WTC11 (cell line): ENCODE measurements at regions not wholly inside any gene's neighbourhood (a gene's known extent, or its start where the extent isn't known, plus 50 kb on each side); places are given as distances from the start of the nearest gene placed in this dataset.
"Not testable (repeated sequence)": the region's sequence is repeated elsewhere in the genome, so short reads cannot be mapped to it uniquely, and the experiment has no call there.

Experiments used
- ATAC-seq: fragments of 200-7000 bp; cut with Tn5 transposase; 2 replicates; pipeline ENCODE4 v1.10.0; 2021; ENCODE audit warnings: mild to moderate bottlenecking, moderate library complexity
- CTCF ChIA-PET: fragments of 300-600 bp; sonication (Branson Sonifier 250); formaldehyde crosslinking; loops from one replicate; lab custom pipeline; 2021; ENCODE audit warnings: antibody characterized with exemption; lab: Charles Lee
- POLR2A ChIA-PET: fragments of 350-600 bp; sonication (Branson Sonifier 250); formaldehyde crosslinking; loops from one replicate; lab custom pipeline; 2021; ENCODE audit warnings: antibody characterized with exemption; lab: Charles Lee
- DNase-seq: peaks from one replicate; pipeline ENCODE4 v3.0.0; 2021; ENCODE audit warnings: low spot score
- H3K27ac Mint-ChIP-seq: 2 replicates; pipeline ENCODE4 v1.8.0; 2021; ENCODE audit warnings: mixed read lengths
- H3K27me3 Mint-ChIP-seq: 2 replicates; pipeline ENCODE4 v1.8.0; 2021; ENCODE audit warnings: low read depth, mild to moderate bottlenecking, moderate library complexity, mixed read lengths
- H3K36me3 Mint-ChIP-seq: 2 replicates; pipeline ENCODE4 v1.8.0; 2021; ENCODE audit warnings: mixed read lengths
- H3K4me1 Mint-ChIP-seq: 2 replicates; pipeline ENCODE4 v1.8.0; 2022; ENCODE audit warnings: mixed read lengths
- H3K4me3 Mint-ChIP-seq: 2 replicates; pipeline ENCODE4 v1.8.0; 2021; ENCODE audit warnings: mild to moderate bottlenecking, moderate library complexity, mixed read lengths
- H3K9me3 Mint-ChIP-seq: 2 replicates; pipeline ENCODE4 v1.8.0; 2021; ENCODE audit warnings: mixed read lengths
- CDX4 ChIP-seq: fragments of 250-450 bp; sonication (Bioruptor Pico); IDR thresholded peaks from 2 replicates; pipeline ENCODE4 v1.9.0; 2021; ENCODE audit warnings: moderate library complexity, mild to moderate bottlenecking, inconsistent platforms, borderline replicate concordance
- CTCF ChIP-seq: fragments of 200-600 bp; IDR thresholded peaks from 2 replicates; pipeline ENCODE4 v1.8.0; 2022; ENCODE audit warnings: antibody characterized with exemption
- FOXK1 ChIP-seq: sonication (generic); formaldehyde crosslinking; IDR thresholded peaks from 2 replicates; pipeline ENCODE4 v1.8.0; 2022; ENCODE audit warnings: mild to moderate bottlenecking, moderate library complexity, missing genetic modification reagents
- FOXP1 ChIP-seq: sonication (generic); formaldehyde crosslinking; IDR thresholded peaks from 2 replicates; pipeline ENCODE4 v1.8.0; 2022; ENCODE audit warnings: missing genetic modification reagents, mild to moderate bottlenecking, moderate library complexity, borderline replicate concordance
- FOXP4 ChIP-seq: sonication (generic); formaldehyde crosslinking; IDR thresholded peaks from 2 replicates; pipeline ENCODE4 v1.8.0; 2022; ENCODE audit warnings: mild to moderate bottlenecking, missing genetic modification reagents
- GTF2I ChIP-seq: fragments of 250-450 bp; sonication (Bioruptor Pico); conservative IDR thresholded peaks from 2 replicates; pipeline ENCODE4 v1.4.0; 2021; ENCODE audit warnings: mild to moderate bottlenecking
- MYBL2 ChIP-seq: sonication (generic); formaldehyde crosslinking; IDR thresholded peaks from 2 replicates; pipeline ENCODE4 v1.8.1; 2023; ENCODE audit warnings: mild to moderate bottlenecking, moderate library complexity, missing genetic modification reagents
- NFATC4 ChIP-seq: fragments of 250-450 bp; sonication (Bioruptor Pico); IDR thresholded peaks from 2 replicates; pipeline ENCODE4 v1.9.0; 2021; ENCODE audit warnings: mild to moderate bottlenecking
- NR2C2 ChIP-seq: sonication (generic); formaldehyde crosslinking; IDR thresholded peaks from 2 replicates; pipeline ENCODE4 v1.8.0; 2022; ENCODE audit warnings: mild to moderate bottlenecking, missing genetic modification reagents
- PRRX2 ChIP-seq: fragments of 250-450 bp; sonication (Bioruptor Pico); IDR thresholded peaks from 2 replicates; pipeline ENCODE4 v1.8.0; 2021; ENCODE audit warnings: mild to moderate bottlenecking
- SMAD3 ChIP-seq: sonication (generic); formaldehyde crosslinking; IDR thresholded peaks from 2 replicates; pipeline ENCODE4 v1.8.0; 2022; ENCODE audit warnings: missing genetic modification reagents, mild to moderate bottlenecking, borderline replicate concordance
- SOX15 ChIP-seq: fragments of 250-450 bp; sonication (Bioruptor Pico); IDR thresholded peaks from 2 replicates; pipeline ENCODE4 v1.9.0; 2021; ENCODE audit warnings: mild to moderate bottlenecking
- TEAD4 ChIP-seq: sonication (generic); formaldehyde crosslinking; IDR thresholded peaks from 2 replicates; pipeline ENCODE4 v1.8.0; 2022; ENCODE audit warnings: mild to moderate bottlenecking, missing genetic modification reagents
- USF2 ChIP-seq: sonication (generic); formaldehyde crosslinking; IDR thresholded peaks from 2 replicates; pipeline ENCODE4 v1.8.1; 2023; ENCODE audit warnings: mild to moderate bottlenecking, missing genetic modification reagents, moderate library complexity
- ZNF219 ChIP-seq: sonication (generic); formaldehyde crosslinking; IDR thresholded peaks from 2 replicates; pipeline ENCODE4 v1.8.0; 2023; ENCODE audit warnings: missing genetic modification reagents, mild to moderate bottlenecking, borderline replicate concordance
- ZNF317 ChIP-seq: sonication (generic); formaldehyde crosslinking; IDR thresholded peaks from 2 replicates; pipeline ENCODE4 v1.8.1; 2023; ENCODE audit warnings: low read depth, mild to moderate bottlenecking, moderate library complexity, missing genetic modification reagents, borderline replicate concordance
- ZSCAN18 ChIP-seq: fragments of 250-450 bp; sonication (Bioruptor Pico); IDR thresholded peaks from 2 replicates; pipeline ENCODE4 v2.1.2; 2022; ENCODE audit warnings: mild to moderate bottlenecking, moderate library complexity

- no peak for TF ChIP-seq ZNF317 (CRISPR knock-in tag)
- no peak for TF ChIP-seq CTCF
- TF ChIP-seq GTF2I (CRISPR knock-in tag), result no peak
- no peak for TF ChIP-seq SOX15 (CRISPR knock-in tag)
- no peak for TF ChIP-seq FOXK1 (CRISPR knock-in tag)
- TF ChIP-seq USF2 (CRISPR knock-in tag), result no peak
- no peak for TF ChIP-seq CDX4 (CRISPR knock-in tag)
- no peak for TF ChIP-seq SMAD3 (CRISPR knock-in tag)
- no peak for TF ChIP-seq MYBL2
- no peak for TF ChIP-seq NR2C2
- TF ChIP-seq, all 79 proteins: peak for 0
These were observed 145.8 kb downstream of the GPCPD1 start (continued) for GRCh38 chr20:5464901-5465603.

- no peak for TF ChIP-seq SOX15 (CRISPR knock-in tag)
- no peak for TF ChIP-seq ZNF219 (CRISPR knock-in tag)
- no peak for TF ChIP-seq FOXP1
- TF ChIP-seq PRRX2 (CRISPR knock-in tag), result no peak
- TF ChIP-seq FOXP4 (CRISPR knock-in tag), result no peak
- no peak for TF ChIP-seq TEAD4 (CRISPR knock-in tag)
- no peak for TF ChIP-seq NFATC4 (CRISPR knock-in tag)
- TF ChIP-seq ZSCAN18 (CRISPR knock-in tag), result no peak
- CTCF ChIA-PET, result interaction anchor here (0.7 kb wide), 1 partner anchor 21 kb away, joined by 3 read pairs; no protein-coding TSS in a partner anchor
- Mint-ChIP-seq H3K4me3 (no peak overlapping the region), H3K27me3 (peaks cover 9% of the 10 kb centered on the region), H3K27ac (no peak overlapping the region), H3K4me1 (peaks cover 4% of the 10 kb centered on the region), H3K36me3 (peaks cover 3% of the 10 kb centered on the region; the same call in 1 of the 2 replicates), H3K9me3 (peaks cover 36% of the 10 kb centered on the region)
- no peak for ATAC-seq
- POLR2A ChIA-PET, result no interaction called here
- DNase-seq, result no peak
These were observed 146.4 kb upstream of the PROKR2 start for GRCh38 chr20:5463007-5463686.

- H3K4me3 Mint-ChIP-seq, DNase-seq, H3K27ac Mint-ChIP-seq, CTCF ChIA-PET, POLR2A ChIA-PET, ATAC-seq, H3K27me3 Mint-ChIP-seq: not testable (repeated sequence)
- Mint-ChIP-seq H3K36me3 (peaks cover 15% of the 10 kb centered on the region), H3K4me1 (peaks cover 15% of the 10 kb centered on the region), H3K9me3 (peaks cover 22% of the 10 kb centered on the region)
These were observed 137.0 kb upstream of the PROKR2 start for GRCh38 chr20:5453745-5454144.

GRCh38 chr20:5453316-5453715, 136.6 kb upstream of the PROKR2 start:
- Mint-ChIP-seq H3K9me3 (peaks cover 18% of the 10 kb centered on the region), H3K4me1 (peaks cover 18% of the 10 kb centered on the region), H3K36me3 (peaks cover 15% of the 10 kb centered on the region)
- ATAC-seq, H3K27me3 Mint-ChIP-seq, DNase-seq, H3K27ac Mint-ChIP-seq, CTCF ChIA-PET, H3K4me3 Mint-ChIP-seq, POLR2A ChIA-PET: not testable (repeated sequence)

- H3K4me3 Mint-ChIP-seq, ATAC-seq, H3K27ac Mint-ChIP-seq, POLR2A ChIA-PET, CTCF ChIA-PET, DNase-seq, H3K27me3 Mint-ChIP-seq: not testable (repeated sequence)
- Mint-ChIP-seq H3K4me1 (peaks cover 20% of the 10 kb centered on the region), H3K9me3 (peaks cover 16% of the 10 kb centered on the region), H3K36me3 (peaks cover 15% of the 10 kb centered on the region)
These were observed 135.9 kb upstream of the PROKR2 start for GRCh38 chr20:5452691-5453090.

- H3K4me3 Mint-ChIP-seq, CTCF ChIA-PET, DNase-seq, H3K27ac Mint-ChIP-seq, H3K27me3 Mint-ChIP-seq, ATAC-seq, POLR2A ChIA-PET: not testable (repeated sequence)
- Mint-ChIP-seq H3K4me1 (peaks cover 20% of the 10 kb centered on the region), H3K36me3 (peaks cover 15% of the 10 kb centered on the region), H3K9me3 (peaks cover 16% of the 10 kb centered on the region)
These were observed 135.5 kb upstream of the PROKR2 start for GRCh38 chr20:5452286-5452685.
